CD1c-positive myeloid dendritic cell (primary cell): ENCODE measurements at regions not wholly inside any gene's neighbourhood (a gene's known extent, or its start where the extent isn't known, plus 50 kb on each side); places are given as distances from the start of the nearest gene placed in this dataset.
"Not testable (repeated sequence)": the region's sequence is repeated elsewhere in the genome, so short reads cannot be mapped to it uniquely, and the experiment has no call there.

Experiments used
- DNase-seq: peaks from one replicate; pipeline ENCODE4 v3.0.0-alpha.2; 2016; ENCODE audit errors: extremely low spot score

DNA sequence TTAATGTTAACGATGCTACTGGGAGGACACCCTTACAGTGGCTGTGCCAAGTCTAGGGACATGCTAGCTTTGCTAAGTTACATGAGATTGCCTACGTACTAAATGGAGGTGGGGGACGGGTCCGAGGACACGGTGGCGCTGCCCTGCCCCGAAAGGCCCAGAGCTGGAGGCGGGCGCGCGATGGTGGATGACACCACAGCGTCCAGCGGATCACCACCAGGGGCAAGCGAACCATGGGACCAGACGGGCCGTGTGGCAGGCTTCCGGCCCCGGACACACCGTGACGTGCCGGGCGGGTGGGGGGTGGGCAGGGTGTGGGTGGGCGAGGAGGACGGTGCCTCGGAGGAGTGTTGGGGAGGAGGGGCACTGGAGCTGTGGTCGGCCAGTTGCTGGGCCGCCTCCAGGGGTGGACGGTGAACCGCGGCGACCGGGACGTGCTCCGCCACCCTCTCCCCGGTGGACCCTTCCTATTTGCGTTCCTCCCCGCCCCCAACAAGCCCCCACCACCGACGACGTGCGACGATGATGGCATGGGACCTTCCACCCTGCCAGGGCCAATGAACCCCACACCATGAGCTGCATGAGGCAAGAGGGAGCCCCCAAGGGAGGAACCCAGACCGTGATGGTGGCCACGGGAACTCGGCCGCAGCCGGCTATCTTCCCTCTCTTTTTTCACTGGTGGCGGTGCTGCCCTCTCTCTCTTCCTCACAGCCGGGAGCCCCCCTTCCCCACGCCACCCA, 773.3 kb upstream of the DEFB115 start:
- no peak for DNase-seq

DNA sequence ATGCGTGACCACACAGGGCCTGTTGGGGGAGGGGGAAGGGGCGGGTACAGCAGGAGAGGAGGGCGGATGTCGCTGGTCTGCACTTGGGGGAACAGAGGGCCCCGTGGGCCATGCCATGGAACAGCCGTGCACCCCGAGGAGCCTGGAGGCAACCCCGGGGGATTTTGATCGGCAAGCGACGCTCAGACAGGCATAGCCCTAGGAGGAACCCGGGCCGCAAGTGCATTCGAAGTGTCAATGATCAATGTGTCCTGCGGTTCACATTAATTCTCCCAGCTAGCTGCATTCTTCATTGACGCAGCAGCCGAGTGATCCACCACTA, 772.8 kb upstream of the DEFB115 start:
- DNase-seq, result no peak

DNA sequence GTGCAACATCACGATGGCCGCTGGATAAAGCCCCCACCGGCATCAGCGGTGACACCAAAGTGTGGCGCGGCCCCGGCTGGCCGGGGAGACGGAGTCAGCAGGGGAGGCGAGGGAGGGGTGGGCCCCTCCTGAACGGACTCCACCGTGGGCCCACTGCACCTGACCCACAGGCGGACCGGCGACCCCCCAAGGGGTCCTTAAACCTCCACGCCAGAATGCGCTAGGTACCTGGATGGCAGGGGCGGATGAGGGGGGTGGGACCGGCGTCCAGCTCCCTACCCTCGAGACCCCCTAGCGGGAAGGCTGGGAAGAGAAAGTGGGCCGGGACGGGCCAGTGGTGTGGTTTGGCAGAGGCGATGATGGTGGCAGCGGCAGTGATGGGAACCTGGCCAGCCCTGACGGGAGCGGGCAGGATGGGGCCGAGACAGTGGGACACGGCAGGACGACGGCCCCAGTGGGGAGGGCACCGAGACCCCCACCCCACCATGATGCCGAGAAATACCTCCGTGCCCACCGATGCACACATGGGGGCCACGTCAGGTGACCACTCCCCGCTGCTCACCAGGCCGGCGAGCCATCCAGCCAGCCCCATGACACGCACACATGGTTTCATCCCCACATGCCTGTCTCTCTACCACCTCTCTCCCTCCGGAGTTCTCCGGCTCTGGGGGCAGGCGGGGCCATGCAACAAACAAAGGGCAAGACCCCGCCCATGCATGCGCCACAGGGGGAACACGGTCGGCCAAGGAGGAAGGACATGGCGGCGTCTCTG, 771.9 kb upstream of the DEFB115 start:
- no peak for DNase-seq

- DNase-seq, result no peak
Measured at GRCh38 chr20:30486103-30486478, 771.4 kb upstream of the DEFB115 start.

- DNase-seq, result not testable (repeated sequence)
Measured at GRCh38 chr20:30487461-30487860, 770.0 kb upstream of the DEFB115 start.

- no peak for DNase-seq
Measured at GRCh38 chr20:30487947-30488926, 769.2 kb upstream of the DEFB115 start.

DNA sequence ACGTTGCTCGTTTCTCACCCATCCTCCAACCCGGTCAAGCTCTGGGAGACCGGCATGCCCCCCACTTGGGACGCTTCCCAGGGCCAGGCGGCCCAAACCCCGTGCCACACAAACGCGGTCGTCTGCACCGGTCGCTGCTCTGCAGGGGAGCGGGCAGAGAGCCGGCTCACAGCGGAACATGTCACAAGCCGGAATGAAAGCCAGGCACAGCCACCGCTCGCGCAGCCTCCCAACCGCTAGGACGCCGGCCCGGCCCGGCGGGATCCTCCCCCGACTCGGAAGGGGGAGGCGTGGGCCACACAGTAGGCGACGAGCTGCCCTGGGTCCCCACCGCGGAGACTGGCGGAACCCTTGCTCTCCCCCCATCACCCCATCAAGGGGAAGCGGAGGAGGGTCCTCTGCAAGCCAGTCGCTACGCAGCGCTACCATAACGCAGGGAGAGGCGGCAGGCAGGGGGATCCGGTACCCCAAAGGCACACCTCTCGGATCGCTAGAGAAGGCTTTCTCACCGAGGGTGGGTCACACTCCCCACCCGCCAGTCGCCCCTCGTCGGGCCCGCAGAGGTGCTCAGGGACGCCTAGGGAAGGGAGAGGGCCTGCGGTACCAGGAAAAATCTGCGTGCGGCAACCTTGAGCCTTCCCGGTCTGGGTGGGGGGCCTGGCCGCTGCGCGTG, 768.4 kb upstream of the DEFB115 start:
- no peak for DNase-seq

GRCh38 chr20:30489614-30490003, 767.9 kb upstream of the DEFB115 start:
- no peak for DNase-seq

- DNase-seq, result no peak
Measured at GRCh38 chr20:30491016-30491415, 766.4 kb upstream of the DEFB115 start.

- not testable (repeated sequence) for DNase-seq
Measured at GRCh38 chr20:30496656-30497055, 760.8 kb upstream of the DEFB115 start.

DNA sequence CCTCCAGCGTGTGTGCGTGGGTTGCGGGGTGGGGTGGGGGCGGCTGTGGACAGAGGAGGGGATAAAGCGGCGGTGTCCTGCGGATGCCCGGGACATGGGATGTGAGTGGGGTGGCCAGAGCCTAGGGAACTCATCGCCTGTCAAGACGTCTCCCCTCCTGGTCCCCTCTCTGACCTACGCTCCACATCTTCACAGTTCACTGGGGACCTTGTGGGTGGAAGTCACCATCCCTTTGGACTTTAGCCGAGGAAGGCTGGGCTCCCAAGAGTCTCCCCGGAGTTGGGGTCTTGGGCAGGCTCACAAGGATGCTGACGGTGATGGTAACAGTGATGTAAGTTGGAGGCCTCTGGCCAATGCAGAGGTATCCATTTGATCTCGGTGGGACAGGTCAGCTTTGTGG, 760.3 kb upstream of the DEFB115 start:
- not testable (repeated sequence) for DNase-seq

- no peak for DNase-seq
Measured at GRCh38 chr20:30499123-30499522, 758.3 kb upstream of the DEFB115 start.

- DNase-seq, result not testable (repeated sequence)
Measured at GRCh38 chr20:30499716-30500446, 757.6 kb upstream of the DEFB115 start.

GRCh38 chr20:30500447-30500820, 757.0 kb upstream of the DEFB115 start:
- not testable (repeated sequence) for DNase-seq

GRCh38 chr20:30500829-30501440, 756.5 kb upstream of the DEFB115 start:
- no peak for DNase-seq

DNA sequence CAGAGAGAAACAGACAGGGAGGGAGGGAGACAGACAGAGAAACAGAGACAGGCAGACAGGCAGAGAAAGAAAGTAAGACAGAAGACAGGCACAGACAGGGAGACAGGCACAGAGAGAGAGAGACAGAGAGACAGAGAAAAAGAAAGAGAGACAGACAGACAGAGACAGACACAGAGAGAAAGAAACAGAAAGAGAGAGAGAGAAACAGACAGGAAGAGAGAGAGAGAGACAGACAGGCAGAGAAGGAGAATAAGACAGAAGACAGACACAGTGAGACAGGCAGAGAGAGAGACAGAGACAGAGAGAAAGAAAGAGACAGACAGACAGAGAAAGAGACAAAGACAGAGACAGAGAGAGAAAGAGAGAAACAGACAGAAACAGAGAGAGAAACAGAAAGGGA, 754.8 kb upstream of the DEFB115 start:
- no peak for DNase-seq

- not testable (repeated sequence) for DNase-seq
Measured at GRCh38 chr20:30503204-30503603, 754.3 kb upstream of the DEFB115 start.

DNA sequence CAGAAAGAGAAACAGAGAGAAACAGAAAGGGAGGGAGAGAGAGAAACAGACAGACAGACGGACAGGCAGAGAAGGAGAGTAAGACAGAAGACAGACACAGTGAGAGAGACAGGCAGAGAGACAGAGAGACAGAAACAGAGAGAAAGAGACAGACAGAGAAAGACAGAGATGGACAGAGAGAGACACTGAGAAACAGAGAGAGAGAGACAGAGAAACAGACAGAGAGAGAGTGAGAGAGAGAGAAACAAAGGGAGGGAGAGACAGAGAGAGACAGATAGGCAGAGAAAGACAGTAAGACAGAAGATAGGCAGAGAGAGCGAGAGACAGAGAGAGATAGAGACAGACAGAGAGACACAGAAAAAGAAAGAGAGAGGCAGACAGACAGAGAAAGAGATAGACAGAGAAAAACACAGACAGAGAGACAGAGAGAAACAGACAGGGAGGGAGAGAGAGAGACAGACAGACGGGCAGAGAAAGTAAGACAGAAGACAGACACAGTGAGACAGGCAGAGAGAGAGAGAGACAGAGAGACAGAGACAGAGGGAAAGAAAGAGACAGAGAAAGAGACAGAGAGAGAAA, 753.4 kb upstream of the DEFB115 start:
- no peak for DNase-seq

DNA sequence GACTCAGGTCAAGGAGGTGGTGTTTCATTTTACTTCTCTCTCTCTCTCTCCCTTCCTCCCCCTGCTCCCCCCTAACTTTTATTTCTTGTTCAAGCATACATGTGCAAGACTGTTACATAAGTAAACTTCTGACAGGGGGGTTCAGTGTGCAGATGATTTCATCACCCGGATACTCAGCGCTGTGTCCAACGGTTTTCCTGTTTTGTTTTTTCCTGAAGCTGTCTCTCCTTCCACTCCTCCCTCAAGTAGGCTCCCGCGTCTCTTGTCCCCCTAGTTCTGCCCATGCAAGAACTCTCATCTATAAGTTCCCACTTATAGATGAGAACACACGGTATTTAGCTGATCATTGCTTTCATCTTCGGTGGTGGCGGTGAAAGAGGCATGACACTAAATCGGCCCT, 751.9 kb upstream of the DEFB115 start:
- DNase-seq, result no peak

- DNase-seq, result no peak
Measured at GRCh38 chr20:30506100-30506499, 751.4 kb upstream of the DEFB115 start.
